Memory B cell (primary cell): ENCODE measurements at regions not wholly inside any gene's neighbourhood (a gene's known extent, or its start where the extent isn't known, plus 50 kb on each side); places are given as distances from the start of the nearest gene placed in this dataset.
A peak's percentile ranks its signal among the peaks of the same experiment; 100 is the strongest.
"Not testable (repeated sequence)": the region's sequence is repeated elsewhere in the genome, so short reads cannot be mapped to it uniquely, and the experiment has no call there.

Experiments used
- ATAC-seq: fragments of 150-1000 bp; cut with Tn5 transposase; 2 replicates; pipeline ENCODE4 v1.10.0; 2021; ENCODE audit warnings: low read depth, mild to moderate bottlenecking, moderate library complexity
- DNase-seq, 2 donors: peaks; one replicate each; pipeline ENCODE4 v3.0.0; 2022; ENCODE audit warnings: low spot score in 2 of 2
- H3K27ac Mint-ChIP-seq: one replicate; pipeline ENCODE4 v1.8.0; 2022; ENCODE audit warnings: mild to moderate bottlenecking, moderate library complexity, mixed read lengths
- H3K27me3 Mint-ChIP-seq: one replicate; pipeline ENCODE4 v1.8.0; 2022; ENCODE audit warnings: mixed read lengths
- H3K36me3 Mint-ChIP-seq: one replicate; pipeline ENCODE4 v1.8.0; 2022; ENCODE audit warnings: mild to moderate bottlenecking, mixed read lengths
- H3K4me1 Mint-ChIP-seq: one replicate; pipeline ENCODE4 v1.8.0; 2022; ENCODE audit warnings: mixed read lengths
- H3K4me3 Mint-ChIP-seq: one replicate; pipeline ENCODE4 v1.8.0; 2022; ENCODE audit warnings: mild to moderate bottlenecking, moderate library complexity, mixed read lengths
- H3K9me3 Mint-ChIP-seq: one replicate; pipeline ENCODE4 v1.8.0; 2022; ENCODE audit warnings: mixed read lengths

- H3K27me3 Mint-ChIP-seq, result peaks cover 5% of the 10 kb centered on the region
- no peaks in the 10 kb centered on the region for H3K9me3 Mint-ChIP-seq
- no peak overlapping the region for H3K27ac Mint-ChIP-seq
- H3K4me1 Mint-ChIP-seq, result no peaks in the 10 kb centered on the region
- no peaks in the 10 kb centered on the region for H3K36me3 Mint-ChIP-seq
- no peak overlapping the region for H3K4me3 Mint-ChIP-seq
- DNase-seq (no peak), ATAC-seq (no peak)
Measured at GRCh38 chr20:58045579-58045978, 182.9 kb downstream of the ANKRD60 start.

- no peak overlapping the region for H3K27ac Mint-ChIP-seq
- DNase-seq (peak in 1 of 2 donors; percentile 4), ATAC-seq (no peak)
- no peak overlapping the region for H3K4me3 Mint-ChIP-seq
- H3K36me3 Mint-ChIP-seq, result no peaks in the 10 kb centered on the region
- H3K27me3 Mint-ChIP-seq, result peaks cover 8% of the 10 kb centered on the region
- H3K4me1 Mint-ChIP-seq, result no peaks in the 10 kb centered on the region
- no peaks in the 10 kb centered on the region for H3K9me3 Mint-ChIP-seq
Measured at GRCh38 chr20:58044931-58045555, 183.4 kb downstream of the ANKRD60 start.

DNA sequence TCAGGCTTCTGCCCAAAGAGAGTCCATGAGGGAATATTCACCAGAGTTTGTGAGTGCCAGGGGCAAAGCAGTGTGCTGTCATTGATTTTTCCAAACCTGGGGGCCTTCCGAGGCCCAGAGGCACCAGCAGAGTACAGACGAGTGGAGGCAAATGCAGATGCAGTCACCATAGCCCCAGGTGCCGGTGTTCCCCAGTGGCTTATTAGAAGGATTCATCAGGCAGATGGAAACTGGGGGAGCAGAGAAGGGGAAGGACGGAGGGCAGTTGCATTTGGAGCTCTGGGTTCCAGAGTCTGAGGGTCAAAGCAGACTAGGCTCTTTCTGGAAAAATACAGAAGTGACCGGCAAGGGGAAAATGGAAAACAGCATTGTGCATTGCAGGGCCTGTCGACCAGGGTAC lies 184.2 kb downstream of the ANKRD60 start:
- Mint-ChIP-seq H3K27ac (no peak overlapping the region), H3K4me3 (no peak overlapping the region), H3K9me3 (no peaks in the 10 kb centered on the region), H3K27me3 (peaks cover 8% of the 10 kb centered on the region), H3K4me1 (no peaks in the 10 kb centered on the region), H3K36me3 (no peaks in the 10 kb centered on the region)
- ATAC-seq (no peak), DNase-seq (peak in 1 of 2 donors; percentile 5)

- Mint-ChIP-seq H3K4me3 (no peak overlapping the region), H3K9me3 (no peaks in the 10 kb centered on the region), H3K27me3 (peaks cover 10% of the 10 kb centered on the region), H3K4me1 (no peaks in the 10 kb centered on the region), H3K36me3 (no peaks in the 10 kb centered on the region), H3K27ac (no peak overlapping the region)
- peak in 1 of 2 donors; percentile 7 for DNase-seq
- ATAC-seq, result no peak
Measured at GRCh38 chr20:58043236-58044140, 185.0 kb downstream of the ANKRD60 start.

GRCh38 chr20:58042591-58042990 lies 185.9 kb downstream of the ANKRD60 start:
- Mint-ChIP-seq H3K27ac (no peak overlapping the region), H3K4me3 (no peak overlapping the region), H3K4me1 (no peaks in the 10 kb centered on the region), H3K27me3 (peaks cover 13% of the 10 kb centered on the region), H3K9me3 (no peaks in the 10 kb centered on the region), H3K36me3 (no peaks in the 10 kb centered on the region)
- no peak for ATAC-seq
- DNase-seq, result no peak

DNA sequence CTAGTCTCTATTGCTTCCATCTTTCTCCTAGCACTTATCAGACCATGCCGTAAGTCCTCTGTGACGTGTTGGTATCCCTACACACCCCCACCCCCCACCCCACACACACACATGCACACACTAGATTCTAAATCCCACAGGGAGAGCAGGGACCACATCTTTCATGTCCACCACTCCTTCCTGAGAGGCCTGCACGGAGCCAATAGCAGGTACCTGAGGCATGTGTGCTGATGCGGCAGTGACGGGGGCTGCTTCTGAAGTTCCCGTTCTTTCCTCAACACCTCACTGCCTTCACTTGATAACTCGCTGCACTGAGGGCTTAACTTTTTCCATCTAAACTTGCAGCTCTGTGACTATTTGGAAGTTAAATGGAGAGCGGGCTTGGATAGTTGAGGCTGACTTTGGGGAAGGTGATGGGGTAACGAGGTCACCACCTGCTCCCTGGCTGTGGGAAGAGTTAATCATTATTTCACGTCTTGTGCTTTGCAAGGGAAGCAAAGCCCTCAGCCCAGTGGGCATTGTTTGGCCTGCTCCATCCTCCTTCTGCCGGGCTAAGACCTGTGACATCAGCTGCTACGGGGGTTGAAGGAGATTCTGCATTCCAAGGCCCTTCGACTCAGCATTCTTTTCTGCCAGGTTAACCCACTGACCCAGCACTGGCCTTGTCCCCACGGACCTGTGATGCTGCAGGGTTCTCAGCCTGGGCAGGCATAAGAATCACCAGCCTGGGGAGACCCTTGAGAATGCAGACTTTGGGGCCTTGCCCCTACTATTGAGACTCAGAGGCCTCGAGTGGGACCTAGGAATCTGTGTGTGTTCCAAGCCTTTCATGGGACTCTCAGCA lies 187.8 kb downstream of the ANKRD60 start:
- DNase-seq (no peak), ATAC-seq (no peak)
- Mint-ChIP-seq H3K4me1 (no peaks in the 10 kb centered on the region), H3K27ac (no peak overlapping the region), H3K9me3 (no peaks in the 10 kb centered on the region), H3K27me3 (peaks cover 13% of the 10 kb centered on the region), H3K4me3 (no peak overlapping the region), H3K36me3 (no peaks in the 10 kb centered on the region)

DNA sequence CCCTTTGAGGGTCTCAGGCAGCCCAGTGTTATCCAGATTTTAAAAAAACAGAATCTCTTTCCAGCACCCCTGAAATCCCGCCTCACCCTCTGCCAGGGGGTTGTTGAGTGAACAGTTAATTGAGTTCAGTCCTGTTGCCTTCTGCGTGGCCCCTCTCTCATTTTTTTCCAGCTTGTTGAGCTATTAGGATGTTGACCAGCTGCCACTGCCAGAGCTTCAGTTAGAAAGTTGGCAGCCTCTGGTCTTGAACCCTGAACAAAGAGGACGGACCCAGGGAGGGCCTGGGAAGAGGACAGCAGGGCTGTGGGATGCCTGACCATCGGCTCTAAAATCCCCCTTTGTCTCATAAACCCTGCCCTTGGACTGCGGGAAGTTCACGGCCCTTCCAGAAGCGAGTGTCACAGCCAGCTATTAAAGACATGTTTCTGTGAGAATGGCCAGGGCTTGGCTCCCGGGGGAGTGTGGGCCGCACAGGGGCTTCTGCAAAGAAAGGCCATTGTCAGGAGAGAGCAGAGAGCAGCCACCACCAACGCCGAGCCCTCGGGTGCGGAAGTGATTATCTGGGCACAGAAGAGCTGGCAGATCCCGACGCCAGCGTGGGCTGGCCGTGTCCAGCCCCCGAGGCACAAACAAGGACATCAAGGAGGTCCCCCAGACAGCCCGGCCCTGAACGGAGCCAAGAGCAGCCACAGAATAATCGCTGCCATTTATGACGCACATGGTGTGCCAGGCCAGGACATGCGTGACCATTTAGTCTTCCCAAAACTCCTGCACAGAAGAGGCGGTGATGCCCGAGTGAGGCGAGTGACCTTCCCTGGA lies 189.0 kb downstream of the ANKRD60 start:
- Mint-ChIP-seq H3K27me3 (peaks cover 13% of the 10 kb centered on the region), H3K9me3 (no peaks in the 10 kb centered on the region), H3K4me1 (no peaks in the 10 kb centered on the region), H3K36me3 (no peaks in the 10 kb centered on the region), H3K4me3 (no peak overlapping the region), H3K27ac (no peak overlapping the region)
- DNase-seq (no peak), ATAC-seq (no peak)

GRCh38 chr20:58038123-58038654 lies 190.3 kb downstream of the ANKRD60 start:
- H3K27ac Mint-ChIP-seq, result no peak overlapping the region

GRCh38 chr20:58037631-58038030 lies 190.8 kb downstream of the ANKRD60 start:
- DNase-seq, result no peak
- Mint-ChIP-seq H3K27ac (no peak overlapping the region), H3K4me3 (no peak overlapping the region), H3K4me1 (no peaks in the 10 kb centered on the region), H3K9me3 (peaks cover 2% of the 10 kb centered on the region), H3K27me3 (peaks cover 17% of the 10 kb centered on the region), H3K36me3 (no peaks in the 10 kb centered on the region)
- ATAC-seq, result no peak

More at GRCh38 chr20:58038123-58038654, 190.3 kb downstream of the ANKRD60 start:
- no peaks in the 10 kb centered on the region for H3K36me3 Mint-ChIP-seq
- peaks cover 14% of the 10 kb centered on the region for H3K27me3 Mint-ChIP-seq
- peaks cover under 1% of the 10 kb centered on the region for H3K9me3 Mint-ChIP-seq
- no peak overlapping the region for H3K4me3 Mint-ChIP-seq
- ATAC-seq (no peak), DNase-seq (no peak)
- no peaks in the 10 kb centered on the region for H3K4me1 Mint-ChIP-seq

GRCh38 chr20:58033026-58033536 lies 195.4 kb downstream of the ANKRD60 start:
- H3K27ac Mint-ChIP-seq, result no peak overlapping the region
- no peak overlapping the region for H3K4me3 Mint-ChIP-seq
- DNase-seq (no peak), ATAC-seq (no peak)
- peaks cover 19% of the 10 kb centered on the region for H3K27me3 Mint-ChIP-seq
- H3K9me3 Mint-ChIP-seq, result peaks cover 2% of the 10 kb centered on the region
- no peaks in the 10 kb centered on the region for H3K4me1 Mint-ChIP-seq
- no peaks in the 10 kb centered on the region for H3K36me3 Mint-ChIP-seq

DNA sequence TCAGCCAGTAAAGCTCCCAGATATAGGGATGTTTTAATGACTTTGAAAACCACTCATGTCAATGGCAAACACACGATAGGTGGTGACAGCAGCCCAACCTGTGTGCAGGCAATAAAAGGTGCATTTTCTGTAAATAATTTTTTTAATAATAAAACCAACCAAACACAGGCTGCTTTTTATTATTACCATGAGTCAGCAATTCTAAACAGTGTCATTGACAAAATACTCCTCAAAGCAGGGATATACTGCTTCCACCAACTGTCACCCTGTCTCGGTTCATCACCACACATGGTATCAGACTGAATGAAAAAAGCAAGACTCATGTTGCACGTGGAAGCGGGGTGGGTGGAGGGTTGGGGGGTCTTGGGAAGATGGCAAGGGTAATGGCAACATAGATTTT lies 195.9 kb downstream of the ANKRD60 start:
- no peaks in the 10 kb centered on the region for H3K36me3 Mint-ChIP-seq
- peaks cover 17% of the 10 kb centered on the region for H3K27me3 Mint-ChIP-seq
- H3K4me3 Mint-ChIP-seq, result no peak overlapping the region
- no peaks in the 10 kb centered on the region for H3K4me1 Mint-ChIP-seq
- no peak overlapping the region for H3K27ac Mint-ChIP-seq
- DNase-seq (no peak), ATAC-seq (no peak)
- H3K9me3 Mint-ChIP-seq, result peaks cover 2% of the 10 kb centered on the region

DNA sequence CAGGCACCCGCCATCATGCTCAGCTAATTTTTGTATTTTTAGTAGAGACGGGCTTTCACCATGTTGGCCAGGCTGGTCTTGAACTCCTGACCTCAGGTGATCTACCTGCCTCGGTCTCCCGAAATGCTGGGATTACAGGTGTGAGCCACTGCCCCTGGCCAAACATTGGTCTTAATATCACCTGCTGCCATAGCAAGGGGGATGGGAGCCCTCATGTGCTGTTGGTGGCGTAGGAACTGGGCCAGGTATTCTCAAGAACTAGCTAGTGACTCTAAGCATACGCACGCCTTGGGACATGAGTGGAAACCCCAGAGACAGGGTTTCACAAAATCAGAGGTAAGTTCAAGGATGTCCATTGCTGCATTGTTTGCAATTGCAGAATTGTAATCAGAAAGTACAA lies 197.1 kb downstream of the ANKRD60 start:
- H3K4me3 Mint-ChIP-seq, H3K27ac Mint-ChIP-seq, H3K9me3 Mint-ChIP-seq, ATAC-seq, DNase-seq, H3K36me3 Mint-ChIP-seq, H3K4me1 Mint-ChIP-seq: not testable (repeated sequence)
- peaks cover 22% of the 10 kb centered on the region for H3K27me3 Mint-ChIP-seq

DNA sequence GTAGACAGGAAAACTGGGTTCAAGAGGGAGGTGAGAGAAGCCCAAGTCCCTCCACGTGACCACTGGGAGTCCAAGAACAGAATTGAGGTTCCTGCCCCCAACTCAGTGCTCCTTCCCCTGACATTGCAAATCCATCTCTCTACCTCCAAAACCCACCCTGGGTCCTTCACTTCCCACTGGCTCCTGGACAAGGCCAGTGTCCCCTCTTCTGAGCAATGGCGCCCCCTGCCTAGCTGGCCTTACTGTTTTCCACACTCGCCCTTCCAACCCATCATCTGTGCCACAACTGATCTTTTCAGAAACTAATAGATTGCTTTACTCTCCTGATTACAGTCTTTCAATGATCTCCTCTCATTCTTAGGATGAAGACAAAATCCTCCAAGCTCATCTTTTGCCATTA lies 200.3 kb downstream of the ANKRD60 start:
- Mint-ChIP-seq H3K9me3 (peaks cover under 1% of the 10 kb centered on the region), H3K4me3 (no peak overlapping the region), H3K27ac (no peak overlapping the region), H3K36me3 (no peaks in the 10 kb centered on the region), H3K27me3 (peaks cover 23% of the 10 kb centered on the region), H3K4me1 (no peaks in the 10 kb centered on the region)
- DNase-seq (no peak), ATAC-seq (no peak)
